Cardiac muscle cell (in vitro differentiated cells and primary cell): ENCODE measurements at regions not wholly inside any gene's neighbourhood (a gene's known extent, or its start where the extent isn't known, plus 50 kb on each side); places are given as distances from the start of the nearest gene placed in this dataset.

ENCODE experiments used
- DNase-seq, 2 donors: peaks; one replicate each; pipeline versions ENCODE4 v3.0.0 to v3.0.0-alpha.2; 2010 to 2017; ENCODE audit warnings: low read depth in 1 of 2, low spot score in 1 of 2
- H3K27ac ChIP-seq: fragments of 200-600 bp; sonication (generic); 2 replicates; pipeline ENCODE4 v1.5.1; 2016
- H3K27me3 ChIP-seq: fragments of 200-600 bp; sonication (generic); 2 replicates; pipeline ENCODE4 v1.6.0; 2016; ENCODE audit warnings: control low read depth
- H3K36me3 ChIP-seq: fragments of 200-600 bp; sonication (generic); 2 replicates; pipeline ENCODE4 v1.5.1; 2016; ENCODE audit warnings: control low read depth
- H3K4me1 ChIP-seq: fragments of 200-600 bp; sonication (generic); 2 replicates; pipeline ENCODE4 v1.8.1; 2017; ENCODE audit warnings: low read depth, mild to moderate bottlenecking, mixed run types
- H3K4me3 ChIP-seq: fragments of 200-600 bp; sonication (generic); 2 replicates; pipeline ENCODE4 v1.5.1; 2016; ENCODE audit warnings: mild to moderate bottlenecking
- H3K9me3 ChIP-seq: fragments of 200-600 bp; sonication (generic); 2 replicates; pipeline ENCODE4 v1.5.1; 2017; ENCODE audit warnings: low read depth, mild to moderate bottlenecking, control low read depth
- CTCF ChIP-seq: IDR thresholded peaks from 2 replicates; pipeline ENCODE4 v1.5.1; 2012; ENCODE audit warnings: low read depth, mild to moderate bottlenecking, low read length

GRCh38 chr13:24071016-24071415 is 89.5 kb upstream of the SPATA13 start:
- Histone ChIP-seq H3K9me3 (no peaks in the 10 kb centered on the region), H3K4me1 (no peaks in the 10 kb centered on the region), H3K27me3 (no peaks in the 10 kb centered on the region), H3K27ac (no peak overlapping the region), H3K4me3 (no peak overlapping the region), H3K36me3 (no peaks in the 10 kb centered on the region)
- no peak for DNase-seq
- no peak for TF ChIP-seq CTCF

- DNase-seq = peak in 1 of 2 donors; percentile 39
- Histone ChIP-seq H3K9me3 (no peaks in the 10 kb centered on the region), H3K36me3 (no peaks in the 10 kb centered on the region), H3K27me3 (no peaks in the 10 kb centered on the region), H3K27ac (no peak overlapping the region), H3K4me3 (no peak overlapping the region), H3K4me1 (no peaks in the 10 kb centered on the region)
- TF ChIP-seq CTCF = no peak
Measured at GRCh38 chr13:24071423-24072075, 89.0 kb upstream of the SPATA13 start.

- no peak overlapping the region for H3K27ac ChIP-seq
- H3K9me3 ChIP-seq = no peaks in the 10 kb centered on the region
- H3K4me1 ChIP-seq = no peaks in the 10 kb centered on the region
- H3K4me3 ChIP-seq = no peak overlapping the region
- DNase-seq = no peak
- H3K36me3 ChIP-seq = no peaks in the 10 kb centered on the region
- TF ChIP-seq CTCF = no peak
- H3K27me3 ChIP-seq = no peaks in the 10 kb centered on the region
Measured at GRCh38 chr13:24073657-24074056, 86.9 kb upstream of the SPATA13 start.

- H3K36me3 ChIP-seq = no peaks in the 10 kb centered on the region
- H3K9me3 ChIP-seq = no peaks in the 10 kb centered on the region
- H3K4me3 ChIP-seq = no peak overlapping the region
- H3K27ac ChIP-seq = no peak overlapping the region
- TF ChIP-seq CTCF = no peak
- no peak for DNase-seq
- no peaks in the 10 kb centered on the region for H3K4me1 ChIP-seq
- no peaks in the 10 kb centered on the region for H3K27me3 ChIP-seq
Measured at GRCh38 chr13:24074678-24075077, 85.8 kb upstream of the SPATA13 start.

- Histone ChIP-seq H3K4me3 (no peak overlapping the region), H3K9me3 (no peaks in the 10 kb centered on the region), H3K4me1 (no peaks in the 10 kb centered on the region), H3K27me3 (no peaks in the 10 kb centered on the region), H3K27ac (no peak overlapping the region), H3K36me3 (no peaks in the 10 kb centered on the region)
- TF ChIP-seq CTCF = no peak
- DNase-seq = no peak
Measured at GRCh38 chr13:24075137-24075975, 85.2 kb upstream of the SPATA13 start.
